Brain microvascular endothelial cell (primary cell): ENCODE measurements at regions not wholly inside any gene's neighbourhood (a gene's known extent, or its start where the extent isn't known, plus 50 kb on each side); places are given as distances from the start of the nearest gene placed in this dataset.

ENCODE experiments used
- DNase-seq: peaks from one replicate; pipeline ENCODE4 v3.0.0-alpha.2; 2020
- H3K27ac ChIP-seq: fragments of 250-450 bp; sonication (Bioruptor Pico); 2 replicates; pipeline ENCODE4 v1.5.1; 2020; ENCODE audit warnings: mild to moderate bottlenecking, moderate library complexity
- H3K27me3 ChIP-seq: fragments of 250-450 bp; sonication (Bioruptor Pico); replicated peaks from 2 replicates; pipeline ENCODE4 v1.5.1; 2020; ENCODE audit warnings: mild to moderate bottlenecking
- H3K36me3 ChIP-seq: fragments of 250-450 bp; sonication (Bioruptor Pico); replicated peaks from 2 replicates; pipeline ENCODE4 v1.5.1; 2020; ENCODE audit warnings: mild to moderate bottlenecking
- H3K4me3 ChIP-seq: 2 replicates; pipeline ENCODE4 v1.5.1; 2011; ENCODE audit warnings: low read depth, mild to moderate bottlenecking, control low read depth, low read length, moderate library complexity
- CTCF ChIP-seq: IDR thresholded peaks from 2 replicates; pipeline ENCODE4 v1.5.1; 2011; ENCODE audit warnings: low read depth, mild to moderate bottlenecking, moderate library complexity, low read length, control low read depth, inconsistent platforms; ENCODE audit errors: missing control alignments
- in situ Hi-C: cut with HindIII; loops from 2 replicates; pipeline ENCODE4 v1.10.0; 2017; ENCODE audit warnings: low sequenced_read_pairs, low pct_ligation_motif_present

GRCh38 chr22:27043262-27043661 lies 385.9 kb downstream of the MIAT start:
- in situ Hi-C loops = no loop called here
- Histone ChIP-seq H3K27me3 (no peaks in the 10 kb centered on the region), H3K36me3 (no peaks in the 10 kb centered on the region), H3K4me3 (no peak overlapping the region), H3K27ac (no peak overlapping the region)
- no peak for DNase-seq
- no peak for TF ChIP-seq CTCF

GRCh38 chr22:27045103-27045947 lies 387.9 kb downstream of the MIAT start:
- DNase-seq = peak; percentile 65
- Histone ChIP-seq H3K27me3 (no peaks in the 10 kb centered on the region), H3K27ac (no peak overlapping the region), H3K36me3 (no peaks in the 10 kb centered on the region), H3K4me3 (no peak overlapping the region)
- TF ChIP-seq CTCF = no peak
- in situ Hi-C loops = no loop called here

- in situ Hi-C loops = no loop called here
- no peak for DNase-seq
- no peaks in the 10 kb centered on the region for H3K36me3 ChIP-seq
- no peak overlapping the region for H3K4me3 ChIP-seq
- H3K27ac ChIP-seq = no peak overlapping the region
- H3K27me3 ChIP-seq = no peaks in the 10 kb centered on the region
- TF ChIP-seq CTCF = no peak
Observed at GRCh38 chr22:27046086-27046485, 388.7 kb downstream of the MIAT start.

GRCh38 chr22:27046603-27047002 lies 389.2 kb downstream of the MIAT start:
- Histone ChIP-seq H3K27ac (no peak overlapping the region), H3K4me3 (no peak overlapping the region), H3K27me3 (no peaks in the 10 kb centered on the region), H3K36me3 (no peaks in the 10 kb centered on the region)
- no peak for DNase-seq
- in situ Hi-C loops = no loop called here
- TF ChIP-seq CTCF = no peak

GRCh38 chr22:27050771-27051170 lies 393.4 kb downstream of the MIAT start:
- H3K4me3 ChIP-seq = no peak overlapping the region
- no peaks in the 10 kb centered on the region for H3K36me3 ChIP-seq
- no peaks in the 10 kb centered on the region for H3K27me3 ChIP-seq
- in situ Hi-C loops = no loop called here
- TF ChIP-seq CTCF = no peak
- no peak for DNase-seq
- H3K27ac ChIP-seq = no peak overlapping the region

GRCh38 chr22:27051407-27051806 lies 394.0 kb downstream of the MIAT start:
- in situ Hi-C loops = no loop called here
- no peaks in the 10 kb centered on the region for H3K27me3 ChIP-seq

More at GRCh38 chr22:27051407-27051806, 394.0 kb downstream of the MIAT start:
- no peak for DNase-seq
- Histone ChIP-seq H3K4me3 (no peak overlapping the region), H3K27ac (no peak overlapping the region), H3K36me3 (no peaks in the 10 kb centered on the region)
- no peak for TF ChIP-seq CTCF
